ENCODE measurements at regions not wholly inside any gene's neighbourhood (a gene's known extent, or its start where the extent isn't known, plus 50 kb on each side); places are given as distances from the start of the nearest gene placed in this dataset.
"Not testable (repeated sequence)": the region's sequence is repeated elsewhere in the genome, so short reads cannot be mapped to it uniquely, and the experiment has no call there.

DNA sequence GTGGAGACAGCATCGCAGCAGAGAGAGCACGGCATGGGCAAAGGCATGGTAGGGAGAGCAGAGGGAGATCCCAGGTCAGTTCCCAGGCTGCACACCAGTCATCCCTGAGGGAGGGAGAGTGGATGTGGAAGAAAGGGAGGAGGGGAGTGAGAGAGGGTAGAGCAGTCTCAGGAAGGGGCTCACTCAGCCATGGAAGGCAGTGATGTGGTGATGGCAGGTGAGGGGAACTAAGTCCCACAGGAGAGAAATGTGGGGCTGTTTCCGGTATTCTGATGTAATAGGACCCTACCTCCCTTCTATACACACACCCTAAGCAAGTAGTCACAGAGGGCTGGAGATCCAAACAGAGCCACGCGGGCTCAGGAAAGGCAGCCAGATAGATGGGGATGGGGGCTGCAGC, 500.3 kb upstream of the CDH11 start:
- DNase-seq (ENCODE audit: low spot score), result no peak

- no peak for DNase-seq (ENCODE audit: low spot score)
Measured at GRCh38 chr16:65621640-65622039, 499.8 kb upstream of the CDH11 start.

DNA sequence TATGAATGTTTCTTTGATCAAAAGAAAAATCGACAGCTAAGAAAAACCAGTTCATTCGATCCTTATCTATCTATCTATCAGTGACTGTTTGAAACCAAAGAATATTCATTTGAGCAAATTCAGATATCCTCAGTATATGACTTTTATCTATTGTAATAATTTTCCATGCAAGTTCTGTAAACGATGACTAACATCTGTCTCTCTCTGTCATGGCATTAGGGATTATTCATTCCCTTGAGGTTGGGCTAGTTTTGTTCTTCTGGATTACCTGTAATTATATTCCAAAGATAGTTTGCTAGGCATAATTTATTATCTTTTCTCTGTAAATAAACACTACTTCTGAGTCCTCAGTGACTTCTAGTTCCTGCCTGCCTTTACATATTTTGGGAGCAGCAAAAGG, 497.7 kb upstream of the CDH11 start:
- DNase-seq (ENCODE audit: low spot score), result no peak

DNA sequence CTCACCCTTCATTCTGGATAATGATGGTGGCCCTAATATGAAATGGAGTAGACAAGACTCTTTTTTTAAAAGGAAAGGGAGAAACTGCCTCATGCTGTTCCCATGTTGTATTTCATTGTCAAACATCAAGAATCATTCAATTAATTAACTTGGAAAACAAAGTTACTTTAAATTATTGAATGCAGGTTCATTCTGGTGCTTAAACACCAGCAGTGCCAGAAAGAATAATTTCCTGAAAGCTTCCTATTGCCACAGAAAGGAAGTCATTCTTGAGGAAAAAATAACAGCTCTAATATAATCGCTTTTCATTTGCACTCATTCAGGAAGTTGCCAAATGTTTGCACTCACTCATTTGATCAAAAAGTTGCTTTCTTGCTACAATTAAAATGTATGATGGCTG, 497.1 kb upstream of the CDH11 start:
- no peak for DNase-seq (ENCODE audit: low spot score)

GRCh38 chr16:65618333-65618732, 496.5 kb upstream of the CDH11 start:
- DNase-seq (ENCODE audit: low spot score), result no peak

DNA sequence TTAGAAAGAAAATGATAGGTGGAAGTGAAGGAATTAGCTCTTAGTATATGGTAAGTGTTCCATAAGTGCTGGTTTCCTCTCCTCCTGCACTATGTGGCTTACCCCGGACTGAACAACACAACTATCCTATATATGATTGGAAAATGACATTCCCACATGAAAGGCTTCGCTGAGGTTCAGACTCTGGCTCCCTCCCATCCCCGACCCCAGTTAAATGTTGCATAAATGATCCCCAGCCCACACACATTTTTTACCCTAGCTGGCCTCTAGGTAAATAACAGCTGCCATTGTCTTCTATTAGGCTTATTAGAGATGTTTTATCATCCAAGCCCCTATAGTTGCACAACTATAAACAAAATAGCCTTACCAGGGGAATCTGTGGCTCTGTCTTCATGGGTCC, 495.6 kb upstream of the CDH11 start:
- DNase-seq (ENCODE audit: low spot score), result no peak

GRCh38 chr16:65608455-65608854, 486.6 kb upstream of the CDH11 start:
- no peak for DNase-seq (ENCODE audit: low spot score)

- no peak for DNase-seq (ENCODE audit: low spot score)
Measured at GRCh38 chr16:65604771-65605170, 482.9 kb upstream of the CDH11 start.

GRCh38 chr16:65601781-65602180, 479.9 kb upstream of the CDH11 start:
- DNase-seq (ENCODE audit: low spot score), result no peak

DNA sequence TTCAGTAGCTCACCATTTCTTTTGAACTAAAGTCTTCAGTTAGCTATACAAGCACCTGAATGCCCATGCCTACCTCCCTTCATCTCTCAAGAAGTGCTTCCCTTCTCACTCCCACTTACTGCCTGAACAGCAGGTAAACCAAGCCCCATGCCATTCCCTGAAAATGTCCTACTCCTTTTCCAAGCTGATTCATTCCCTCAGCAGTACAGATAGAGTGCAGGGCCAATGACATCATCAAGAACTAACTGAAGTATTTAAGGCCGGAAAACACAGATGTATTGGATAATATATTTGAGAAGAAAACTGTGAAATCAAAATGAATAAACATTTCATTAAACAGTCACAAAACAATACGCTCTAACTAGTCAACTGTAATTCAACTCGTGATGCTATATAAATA, 478.8 kb upstream of the CDH11 start:
- no peak for DNase-seq (ENCODE audit: low spot score)

GRCh38 chr16:65600046-65600445, 478.2 kb upstream of the CDH11 start:
- no peak for DNase-seq (ENCODE audit: low spot score)

DNA sequence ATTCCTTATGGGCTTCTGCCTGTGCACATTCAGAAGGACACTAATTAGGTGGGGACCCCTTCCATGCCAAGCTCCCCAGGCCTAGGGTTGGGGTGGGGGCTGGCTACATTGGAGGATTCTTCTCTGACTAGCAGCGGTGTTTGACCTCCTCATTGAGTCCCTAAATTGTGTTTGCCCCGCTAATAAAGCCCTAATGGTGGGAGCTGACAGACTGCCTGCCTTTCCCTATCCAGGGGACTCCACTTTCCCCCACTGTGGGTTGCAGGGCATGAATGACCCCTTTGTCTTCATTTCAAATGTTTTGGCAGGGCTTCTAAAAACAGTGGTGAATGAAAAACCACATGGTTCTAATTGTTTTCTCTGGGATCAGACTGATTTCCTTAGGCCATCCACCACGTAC, 476.8 kb upstream of the CDH11 start:
- DNase-seq (ENCODE audit: low spot score), result peak; percentile 6

DNA sequence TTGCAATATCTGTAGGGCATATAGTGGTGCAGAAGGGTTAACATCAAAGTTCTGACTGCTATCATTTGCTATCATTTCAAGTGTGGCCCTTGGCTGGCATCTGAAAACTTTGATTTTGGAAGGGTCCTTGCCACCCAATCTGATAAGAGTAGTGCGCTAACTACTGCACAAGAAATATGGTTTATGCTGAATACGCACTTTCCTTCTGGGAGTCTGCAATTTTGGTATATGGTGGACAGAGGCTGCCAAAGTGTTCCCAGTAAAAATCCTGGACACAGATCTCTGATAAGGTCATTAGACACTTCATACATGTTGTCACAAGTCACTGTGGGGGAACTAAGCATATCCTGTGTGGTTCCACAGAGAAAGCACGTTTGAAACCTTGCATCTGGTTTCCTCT, 461.6 kb upstream of the CDH11 start:
- DNase-seq (ENCODE audit: low spot score), result no peak

GRCh38 chr16:65579050-65579449, 457.2 kb upstream of the CDH11 start:
- DNase-seq (ENCODE audit: low spot score), result no peak

DNA sequence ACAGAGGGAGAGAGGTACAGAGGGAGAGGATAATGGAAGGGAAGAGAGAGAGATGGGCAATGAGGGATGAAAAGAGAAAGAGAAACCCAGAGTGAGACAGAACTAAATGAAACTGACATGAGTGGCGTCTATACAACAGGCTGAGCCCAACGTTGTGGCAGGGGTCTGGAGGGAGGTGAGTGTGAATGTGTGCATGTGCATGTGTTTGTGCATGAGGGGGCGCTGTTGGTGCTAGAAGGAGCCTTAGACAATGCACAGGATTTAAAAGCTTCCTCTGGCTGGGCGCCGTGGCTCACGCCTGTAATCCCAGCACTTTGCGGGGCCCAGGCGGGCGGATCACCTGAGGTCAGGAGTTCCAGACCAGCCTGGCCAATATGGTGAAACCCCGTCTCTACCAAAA, 454.8 kb upstream of the CDH11 start:
- no peak for DNase-seq (ENCODE audit: low spot score)

GRCh38 chr16:65576139-65576538, 454.3 kb upstream of the CDH11 start:
- DNase-seq (ENCODE audit: low spot score), result no peak

GRCh38 chr16:65574326-65574966, 452.6 kb upstream of the CDH11 start:
- DNase-seq (ENCODE audit: low spot score), result peak; percentile 77

- no peak for DNase-seq (ENCODE audit: low spot score)
Measured at GRCh38 chr16:65572156-65572555, 450.3 kb upstream of the CDH11 start.

GRCh38 chr16:65570261-65570660, 448.4 kb upstream of the CDH11 start:
- no peak for DNase-seq (ENCODE audit: low spot score)

DNA sequence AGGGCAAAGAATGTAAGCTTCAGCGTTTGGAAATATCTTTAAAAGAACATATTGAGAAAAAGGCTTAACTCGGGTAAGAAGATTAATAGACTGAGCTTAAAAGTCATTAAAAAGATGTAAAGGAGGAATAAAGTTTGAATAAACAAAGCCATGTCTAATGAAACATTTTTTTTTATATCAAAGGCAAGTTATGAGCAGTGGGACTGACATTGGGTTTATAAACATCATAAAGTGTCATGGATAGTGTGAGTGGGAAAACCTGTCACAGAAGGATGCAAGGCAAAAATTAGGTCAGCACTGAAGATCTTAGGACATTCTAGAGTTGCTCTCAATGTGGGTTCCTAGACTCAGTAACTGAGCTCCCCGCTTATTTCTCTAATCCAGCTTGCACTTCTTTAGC, 438.0 kb upstream of the CDH11 start:
- no peak for DNase-seq (ENCODE audit: low spot score)

- not testable (repeated sequence) for DNase-seq (ENCODE audit: low spot score)
Measured at GRCh38 chr16:65549689-65550088, 427.8 kb upstream of the CDH11 start.

DNA sequence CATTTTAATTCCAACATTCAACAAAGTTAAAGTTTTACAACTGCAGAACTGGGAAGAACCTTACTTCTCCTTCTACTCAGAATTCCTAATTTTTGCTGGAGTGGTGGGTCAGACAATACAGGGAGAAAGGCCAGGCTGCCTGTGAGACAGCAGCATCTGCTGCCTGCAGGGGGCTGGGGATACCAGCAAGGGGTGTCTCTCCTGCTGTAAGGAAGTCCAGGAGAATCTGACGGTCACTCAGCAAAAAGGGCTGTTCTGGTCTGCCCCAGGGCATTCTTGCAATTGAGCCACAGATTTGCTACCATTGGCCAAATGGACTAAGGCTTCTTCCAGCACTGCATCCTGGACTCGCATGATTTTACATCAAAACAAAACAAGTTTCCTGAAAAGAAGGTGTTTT, 426.6 kb upstream of the CDH11 start:
- DNase-seq (ENCODE audit: low spot score), result no peak

GRCh38 chr16:65547772-65548446, 426.0 kb upstream of the CDH11 start:
- peak; percentile 9 for DNase-seq (ENCODE audit: low spot score)

DNA sequence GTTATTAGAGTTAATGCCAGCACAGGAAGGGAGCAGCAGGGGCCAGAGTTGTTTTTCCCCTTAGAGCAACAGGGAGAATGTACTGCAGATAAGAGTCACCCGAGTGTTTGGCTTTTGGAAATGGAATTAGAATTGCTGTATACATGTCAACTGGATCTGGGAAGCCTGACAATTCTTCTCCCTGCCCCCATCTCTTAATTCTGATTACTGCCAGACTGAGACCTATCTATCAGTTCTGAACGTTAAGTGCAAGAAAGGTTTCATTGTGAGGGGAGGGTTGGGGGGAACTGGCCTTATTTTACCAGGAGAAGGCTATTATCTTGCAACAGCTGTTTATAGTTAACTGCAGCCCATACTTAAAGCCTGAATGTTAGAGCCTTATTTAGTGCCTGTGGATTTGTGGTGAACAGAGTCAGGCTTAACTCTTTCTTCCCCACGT, 424.5 kb upstream of the CDH11 start:
- DNase-seq (ENCODE audit: low spot score), result no peak

Data from Ammon's horn (tissue), 1 donor.